ELF-1 (cell line): ENCODE measurements at regions not wholly inside any gene's neighbourhood (a gene's known extent, or its start where the extent isn't known, plus 50 kb on each side); places are given as distances from the start of the nearest gene placed in this dataset.

ENCODE experiments used
- DNase-seq: peaks from one replicate; pipeline ENCODE4 v3.0.0-alpha.2; 2016; ENCODE audit warnings: low read depth, low spot score

DNA sequence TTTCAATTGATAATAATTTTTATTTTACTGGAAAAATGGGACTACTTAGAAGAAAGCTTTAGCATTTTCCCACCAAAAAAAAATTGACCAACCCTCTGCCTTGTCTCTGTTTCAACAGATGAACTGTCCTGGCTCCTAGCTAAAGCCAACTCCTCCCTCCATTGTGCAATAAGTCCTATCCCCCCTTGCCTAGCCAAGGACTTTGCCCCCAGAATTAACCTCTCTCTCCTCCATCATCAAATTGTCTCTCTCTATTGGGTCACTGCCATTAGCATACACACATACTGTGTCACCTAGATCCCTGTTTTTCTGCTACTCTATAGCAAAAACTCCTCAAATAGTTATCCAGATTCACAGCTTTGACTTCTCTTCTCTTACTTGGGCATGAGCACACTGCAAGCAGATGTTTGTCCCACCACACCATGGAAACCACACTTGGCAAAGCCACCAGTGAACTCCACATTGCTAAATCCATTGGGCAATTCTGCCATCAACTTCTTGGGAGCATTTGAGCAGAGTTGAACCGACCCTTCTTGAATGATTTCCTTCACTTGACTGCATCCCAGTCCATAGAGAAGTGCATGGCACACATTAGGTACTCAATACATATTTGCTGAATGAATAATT lies 91.4 kb upstream of the NEBL start:
- no peak for DNase-seq

DNA sequence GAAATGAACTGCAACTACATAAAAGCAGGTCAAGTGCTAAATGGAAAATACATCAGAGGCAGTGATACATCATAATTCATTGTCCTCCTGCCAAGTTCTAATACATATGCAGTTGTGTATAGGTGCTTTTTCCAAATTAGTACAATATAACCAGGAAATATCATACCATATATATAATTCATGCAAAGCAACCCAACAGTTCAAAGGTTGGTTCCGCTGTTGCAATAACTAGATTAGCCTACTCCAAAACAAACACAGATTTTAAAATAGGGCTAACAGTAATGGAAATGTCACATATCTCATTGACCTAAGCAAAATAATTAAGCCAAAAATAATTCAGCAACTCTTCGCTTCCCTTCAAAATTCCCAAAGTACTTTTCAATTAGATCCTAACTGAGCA lies 88.9 kb upstream of the NEBL start:
- no peak for DNase-seq

DNA sequence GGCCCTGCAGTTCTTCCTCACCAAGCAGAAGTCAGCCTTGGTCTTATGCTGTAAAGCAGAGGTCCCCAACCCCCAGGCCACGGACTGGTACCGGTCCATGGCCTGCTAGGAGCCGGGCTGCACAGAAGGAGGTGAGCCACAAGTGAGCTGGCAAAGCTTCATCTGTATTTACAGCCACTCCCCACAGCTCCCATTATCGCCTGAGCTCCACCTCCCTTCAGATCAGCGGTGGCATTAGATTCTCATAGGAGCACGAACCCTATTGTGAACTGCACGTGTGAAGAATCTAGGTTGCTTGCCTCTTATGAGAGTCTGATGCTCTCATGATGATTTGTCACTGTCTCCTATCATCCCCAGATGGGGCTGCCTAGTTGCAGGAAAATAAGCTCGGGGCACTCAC lies 87.6 kb upstream of the NEBL start:
- DNase-seq: no peak

DNA sequence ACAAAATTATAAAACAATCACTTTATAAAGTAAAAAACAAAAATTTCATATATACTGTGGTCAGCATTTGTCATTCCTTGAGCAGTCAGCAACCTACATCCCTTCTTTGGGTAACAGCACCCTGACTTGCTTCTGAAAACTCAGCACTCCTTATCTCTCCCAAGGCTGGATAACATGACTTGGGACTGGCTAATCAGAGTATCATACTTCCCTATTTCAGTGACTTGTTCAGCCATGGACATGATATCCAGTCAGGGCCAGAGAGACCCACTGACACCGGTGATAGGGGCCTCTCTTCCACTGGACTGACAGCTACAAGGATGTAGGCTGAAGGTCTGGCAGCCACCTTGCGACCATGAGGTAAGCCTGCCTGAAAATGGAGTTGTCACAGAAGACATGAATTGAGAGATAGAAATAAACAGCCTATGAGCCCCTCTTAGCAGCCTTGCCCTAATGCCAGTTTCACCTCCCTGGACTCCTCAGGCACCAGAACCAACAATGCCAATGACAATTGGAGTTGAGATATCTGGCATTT lies 84.4 kb upstream of the NEBL start:
- no peak for DNase-seq

DNA sequence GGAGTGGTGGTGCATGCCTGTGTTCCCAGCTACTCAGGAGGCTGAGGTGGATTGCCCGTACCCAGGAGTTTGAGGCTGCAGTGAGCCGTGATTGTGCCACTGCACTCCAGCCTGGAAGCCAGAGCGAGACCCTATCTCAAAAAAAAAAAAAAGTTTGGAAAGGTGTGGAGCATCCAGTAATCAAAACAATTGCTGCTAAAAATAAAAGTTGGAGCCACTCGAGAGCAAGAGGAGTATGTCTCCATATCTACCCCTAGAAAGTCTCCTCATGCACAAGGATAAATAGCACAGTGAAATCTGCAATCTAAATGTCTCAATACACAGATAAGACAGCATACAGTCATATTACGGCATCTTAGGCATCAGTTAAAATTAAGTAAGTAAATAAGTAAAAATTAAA lies 81.5 kb upstream of the NEBL start:
- no peak for DNase-seq

DNA sequence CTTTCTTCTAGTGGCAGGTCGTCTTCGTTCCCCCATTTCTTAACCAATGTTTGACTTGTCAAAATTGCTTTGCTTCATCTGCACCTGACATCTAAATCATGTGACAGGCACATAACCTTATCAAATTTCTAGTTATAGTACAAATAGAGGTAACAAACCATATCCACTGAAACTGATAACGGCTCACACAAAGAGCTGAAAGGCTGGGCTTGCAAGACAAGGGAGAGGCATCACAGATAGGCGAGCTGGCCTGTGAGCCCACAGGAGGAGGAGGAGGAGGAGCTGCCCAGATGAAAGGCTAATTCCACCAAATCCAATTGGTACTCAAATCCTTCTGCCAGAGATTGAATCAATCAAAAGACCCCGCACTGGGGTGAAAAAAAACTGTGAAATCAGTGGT lies 80.2 kb upstream of the NEBL start:
- DNase-seq: no peak

DNA sequence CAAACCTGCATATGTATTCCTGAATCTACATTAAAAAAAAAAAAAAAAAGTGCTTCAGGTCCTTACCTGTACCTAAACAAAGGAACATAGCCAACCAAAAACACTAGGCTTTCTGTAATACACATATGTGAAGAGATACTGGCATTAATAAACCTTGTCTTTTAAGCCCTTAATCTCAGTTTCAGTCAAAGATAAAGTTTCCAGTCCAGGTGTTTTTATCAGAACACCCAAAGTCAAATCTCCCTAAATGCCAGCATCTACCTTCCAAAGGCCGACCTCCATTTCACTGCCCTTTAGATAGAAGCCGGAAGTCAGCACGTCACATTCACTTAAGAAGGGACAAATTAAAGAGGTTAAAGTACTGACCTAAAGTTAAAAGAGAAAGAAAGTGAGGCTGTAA lies 79.8 kb upstream of the NEBL start:
- DNase-seq: no peak

DNA sequence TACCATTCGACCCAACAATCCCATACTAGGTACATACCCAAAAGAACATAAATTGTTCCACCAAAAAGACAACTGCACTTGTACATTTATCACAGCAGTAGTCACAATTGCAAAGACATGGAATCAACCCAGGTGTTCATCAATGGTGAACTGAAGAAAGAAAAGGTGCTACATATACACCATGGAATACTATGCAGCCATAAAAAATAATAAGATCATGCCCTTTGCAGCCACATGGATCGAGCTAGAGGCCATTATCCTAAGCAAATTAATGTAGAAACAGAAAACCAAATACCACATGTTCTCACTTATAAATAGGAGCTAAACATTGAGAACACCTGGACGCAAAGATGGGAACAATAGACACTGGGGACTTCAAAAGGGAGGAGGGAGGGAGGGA lies 79.3 kb upstream of the NEBL start:
- DNase-seq: no peak

DNA sequence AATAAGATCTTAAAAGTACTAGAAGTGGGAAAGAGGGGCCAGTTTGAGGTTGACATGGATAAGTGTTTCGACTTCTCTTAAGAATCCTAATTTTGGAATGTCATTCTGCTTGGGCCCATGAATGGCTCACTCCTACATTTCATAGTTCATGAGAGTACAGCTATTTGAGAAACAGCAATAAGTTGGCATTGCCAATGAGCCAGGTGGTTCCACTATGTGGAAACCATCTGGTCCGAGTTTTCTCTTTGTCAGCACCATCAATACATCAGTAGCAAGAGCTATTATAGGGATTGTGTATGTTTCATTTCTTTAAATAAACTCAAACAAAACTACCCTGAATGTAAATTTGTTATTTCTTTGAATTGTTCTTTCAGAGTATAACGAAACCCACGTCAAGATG lies 78.1 kb upstream of the NEBL start:
- DNase-seq: no peak

DNA sequence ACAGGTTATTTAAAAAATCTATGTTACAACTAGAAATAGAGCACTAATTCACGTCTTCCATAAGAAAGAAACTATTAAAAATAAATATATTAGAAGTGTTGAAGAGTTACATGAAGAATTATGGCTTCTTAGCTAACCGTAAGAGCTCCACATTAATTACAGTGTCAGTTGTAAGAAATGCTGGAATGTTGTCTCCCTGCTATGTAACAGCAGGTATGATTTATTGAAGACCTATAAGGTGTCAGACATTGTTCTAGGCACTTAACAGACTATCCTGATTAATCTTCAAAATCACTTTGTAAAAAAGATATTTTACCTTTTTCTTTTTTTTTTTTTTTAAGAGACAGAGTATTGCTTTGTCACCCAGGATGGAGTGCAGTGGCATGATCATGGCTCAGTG lies 75.8 kb upstream of the NEBL start:
- DNase-seq: no peak

DNA sequence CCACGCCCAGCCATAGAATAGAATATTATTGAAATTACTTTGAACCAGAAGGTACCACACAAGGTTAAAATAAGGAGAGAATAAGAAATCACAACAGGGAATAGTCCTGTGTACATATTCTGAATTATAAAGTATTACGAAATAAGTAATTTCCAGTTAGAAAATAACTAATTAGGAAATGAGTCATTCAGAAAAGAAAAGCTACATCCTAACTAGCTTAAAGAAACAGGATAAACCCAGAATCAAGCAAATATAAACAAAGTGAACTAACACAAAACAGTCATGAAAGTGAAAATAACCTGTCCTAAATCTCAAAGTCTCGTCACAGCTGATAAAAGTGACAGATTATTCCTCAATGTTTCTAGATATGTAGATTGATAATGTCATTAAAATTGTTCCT lies 74.8 kb upstream of the NEBL start:
- DNase-seq: no peak

DNA sequence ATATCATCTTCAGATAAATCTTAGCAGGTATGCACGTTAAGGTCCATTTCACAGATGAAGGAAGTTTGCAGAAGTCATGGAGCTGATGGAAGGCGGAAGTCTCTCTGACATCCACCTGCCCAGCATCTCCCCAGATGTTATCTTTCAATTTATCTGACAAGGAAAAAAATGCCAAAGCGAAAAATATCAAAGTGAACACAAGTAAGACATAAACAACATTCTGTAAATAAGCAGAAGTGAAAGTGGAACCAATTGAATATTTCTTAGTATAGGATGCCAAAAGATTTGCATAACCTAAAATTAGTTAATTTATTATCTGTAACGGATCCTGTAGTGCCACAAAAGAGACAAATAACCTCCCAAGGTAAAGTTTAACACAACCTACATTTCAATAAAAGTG lies 73.6 kb upstream of the NEBL start:
- DNase-seq: no peak

DNA sequence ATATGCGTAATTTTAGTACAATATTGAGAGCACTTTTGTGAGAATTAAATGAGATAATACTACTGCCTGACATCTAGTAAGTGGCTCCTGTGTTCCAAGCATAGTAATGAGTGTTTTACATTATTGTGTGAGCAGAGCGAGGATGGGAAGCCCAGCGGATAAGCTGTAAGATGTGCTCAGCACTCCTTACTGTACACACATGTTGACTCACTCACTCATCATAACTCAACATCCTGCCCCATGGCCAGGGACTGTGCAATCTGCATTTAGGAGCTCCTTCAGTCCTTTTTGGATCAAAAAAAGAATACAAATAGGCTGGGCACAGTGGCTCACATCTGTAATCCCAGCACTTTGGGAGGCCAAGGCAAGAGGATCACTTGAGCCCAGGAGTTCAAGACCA lies 72.9 kb upstream of the NEBL start:
- no peak for DNase-seq

DNA sequence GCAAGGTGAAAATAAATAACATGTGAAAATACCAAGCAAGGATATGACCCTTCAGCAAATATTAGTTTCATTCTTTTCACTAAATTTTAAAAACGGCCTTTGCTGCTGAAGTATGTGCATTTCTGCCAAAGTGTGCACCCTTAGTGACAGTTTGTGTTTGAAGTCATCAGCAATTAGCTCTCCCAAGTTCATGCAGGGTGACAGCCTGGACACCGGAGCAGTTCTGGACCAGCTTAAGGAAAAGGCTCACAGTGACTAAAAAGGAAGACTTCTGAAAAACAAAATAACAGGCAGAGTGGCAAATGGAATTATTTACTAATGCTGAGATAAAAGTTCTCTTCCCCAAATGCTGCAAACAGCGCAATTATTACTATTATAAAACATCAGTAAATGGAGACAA lies 69.3 kb upstream of the NEBL start:
- no peak for DNase-seq

DNA sequence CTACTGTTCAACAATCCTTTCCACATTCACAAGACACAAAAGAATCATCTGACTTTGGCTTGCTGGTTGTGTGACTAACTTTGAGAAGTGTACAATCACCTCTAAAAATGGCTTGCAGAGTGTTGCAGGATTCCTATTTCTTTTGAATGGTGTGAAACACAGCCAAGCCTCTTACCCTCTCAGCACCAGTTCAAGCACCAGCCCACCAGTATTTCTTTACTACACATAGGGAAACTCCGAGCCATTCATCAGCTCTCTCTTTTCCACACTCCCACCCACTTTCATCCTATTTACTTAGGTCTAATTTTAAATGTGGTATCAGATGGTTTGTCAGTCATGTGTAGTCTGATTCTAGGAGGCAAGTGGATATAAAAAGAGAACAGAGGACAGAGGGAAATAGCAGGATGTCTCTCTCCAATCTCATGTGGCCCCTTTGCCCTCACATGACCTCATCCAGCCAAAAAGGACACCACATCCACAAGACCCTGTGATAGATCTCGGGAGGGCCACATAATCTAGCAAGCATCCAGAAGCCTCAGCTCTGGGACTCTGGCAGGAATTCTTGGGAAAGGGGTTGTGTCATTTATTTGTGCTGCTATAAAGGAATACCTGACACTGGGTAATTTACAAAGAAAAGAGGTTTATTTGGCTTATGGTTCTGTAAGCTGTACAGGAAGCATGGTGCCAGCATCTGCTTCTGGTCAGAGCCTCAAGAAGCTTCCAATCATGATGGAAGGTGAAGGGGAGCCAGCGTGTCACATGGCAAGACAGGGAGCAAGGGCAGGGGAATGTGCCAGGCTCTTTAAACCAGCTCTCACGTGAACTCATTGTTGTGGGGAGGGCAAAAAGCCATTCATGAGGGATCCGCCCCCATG lies 66.8 kb upstream of the NEBL start:
- DNase-seq: no peak

DNA sequence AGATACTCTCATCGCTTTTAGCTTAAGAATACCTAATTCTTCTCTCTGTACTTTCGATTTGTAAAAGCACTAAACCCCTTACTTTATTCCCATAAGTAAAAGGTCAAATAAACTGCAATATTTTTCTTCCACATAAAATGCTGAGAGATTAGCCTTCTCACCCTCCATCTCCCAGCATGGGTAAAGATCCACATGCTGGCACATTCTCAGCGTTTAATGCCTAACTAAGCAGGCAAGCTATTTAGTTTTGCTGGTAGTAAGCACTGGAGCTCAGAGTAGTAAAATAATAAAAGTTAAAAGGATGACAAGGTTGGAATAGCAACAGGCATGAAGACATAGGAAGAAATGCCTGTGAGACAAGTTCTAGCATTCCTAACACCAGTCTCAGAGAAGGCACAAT lies 65.9 kb upstream of the NEBL start:
- DNase-seq: no peak

DNA sequence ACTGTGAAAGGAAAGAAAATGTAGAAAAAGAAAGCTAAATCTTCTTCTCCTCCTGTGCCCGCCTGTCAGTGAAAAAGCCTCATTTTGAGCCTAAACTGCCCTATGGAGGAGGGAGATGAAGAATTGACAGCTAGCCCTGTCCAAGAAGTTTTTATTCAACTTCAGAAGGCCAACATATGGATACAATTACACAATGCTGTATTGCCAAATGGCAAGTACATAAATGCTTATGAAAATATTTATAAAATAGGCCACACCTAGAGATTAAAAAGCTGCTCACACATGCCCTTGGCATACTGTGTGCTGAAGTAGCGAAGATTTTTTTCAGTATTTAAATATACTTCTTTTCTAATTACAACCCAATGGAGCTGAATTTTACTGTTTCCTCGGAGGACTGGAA lies 65.1 kb upstream of the NEBL start:
- no peak for DNase-seq

DNA sequence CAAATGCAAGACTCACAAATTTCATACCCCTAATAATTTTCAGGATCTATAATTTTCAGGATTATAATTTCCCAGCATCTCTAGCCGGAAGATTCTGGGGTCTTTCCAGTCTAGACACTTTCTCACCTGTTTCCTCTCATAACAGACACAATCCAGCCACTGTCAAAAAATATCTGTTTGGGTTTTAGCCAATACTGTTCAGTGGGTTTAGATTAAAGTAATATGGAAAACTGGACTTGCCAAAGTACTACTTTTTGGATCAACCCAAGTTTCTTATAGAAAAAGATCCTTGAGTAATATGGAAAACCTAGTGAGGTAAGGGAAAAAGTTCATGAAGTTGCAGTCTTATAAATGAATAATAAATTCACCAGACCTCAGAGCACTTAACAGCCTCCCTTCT lies 62.1 kb upstream of the NEBL start:
- no peak for DNase-seq

DNA sequence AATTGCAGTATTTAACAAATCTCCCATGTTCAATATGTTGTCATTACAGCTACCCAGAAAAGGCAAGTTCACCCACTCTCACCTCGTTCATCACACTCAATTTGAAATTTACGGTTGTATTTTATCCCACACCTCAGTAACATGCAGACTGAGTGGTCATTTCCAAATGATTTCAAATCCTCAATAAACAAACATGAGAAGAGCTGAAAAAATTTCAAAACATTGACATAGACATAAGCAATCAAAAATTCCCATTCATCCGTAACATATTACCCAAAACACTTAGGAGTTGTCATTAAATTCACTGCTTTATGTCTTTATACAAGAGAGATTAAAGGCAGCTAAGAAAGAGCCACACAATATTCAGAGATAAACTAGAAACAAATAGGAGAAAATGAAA lies 61.7 kb upstream of the NEBL start:
- DNase-seq: no peak

DNA sequence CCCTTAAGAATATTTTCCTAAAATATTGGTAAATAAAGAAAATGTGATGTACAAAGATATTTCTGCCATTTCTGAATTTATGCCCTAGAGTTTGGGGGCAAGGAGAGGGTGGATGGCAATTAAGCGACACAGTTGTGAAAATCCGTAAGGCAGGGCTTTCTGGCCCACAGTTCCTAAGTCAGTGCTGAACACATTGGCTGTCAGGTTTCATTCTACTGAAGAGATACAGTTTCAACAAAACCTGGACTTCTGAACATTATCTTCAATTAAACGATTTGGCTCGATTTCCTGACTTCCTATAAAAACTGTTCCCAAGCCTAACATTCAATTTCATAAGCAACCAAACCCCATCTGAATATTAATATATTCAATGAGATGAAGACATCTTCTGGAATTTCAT lies 61.1 kb upstream of the NEBL start:
- DNase-seq: no peak

DNA sequence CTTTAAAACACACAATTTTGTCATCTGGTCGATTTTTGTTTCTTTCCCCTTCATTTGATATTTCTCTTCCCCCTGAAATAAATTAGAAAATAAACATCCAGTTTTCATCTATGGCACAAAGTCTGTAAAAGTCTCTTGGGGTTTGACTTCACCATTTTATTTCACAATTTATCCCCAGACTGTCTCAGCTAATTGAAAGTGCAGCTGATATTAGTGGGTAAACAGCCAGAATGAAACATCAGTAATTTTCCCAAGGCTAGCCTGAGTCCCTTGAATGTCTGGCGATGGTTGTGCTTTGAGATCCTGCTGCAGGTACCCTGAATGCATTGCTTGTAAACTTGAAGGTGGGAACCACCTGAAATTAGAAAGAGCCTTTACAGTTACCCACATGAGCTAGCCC lies 60.6 kb upstream of the NEBL start:
- no peak for DNase-seq

DNA sequence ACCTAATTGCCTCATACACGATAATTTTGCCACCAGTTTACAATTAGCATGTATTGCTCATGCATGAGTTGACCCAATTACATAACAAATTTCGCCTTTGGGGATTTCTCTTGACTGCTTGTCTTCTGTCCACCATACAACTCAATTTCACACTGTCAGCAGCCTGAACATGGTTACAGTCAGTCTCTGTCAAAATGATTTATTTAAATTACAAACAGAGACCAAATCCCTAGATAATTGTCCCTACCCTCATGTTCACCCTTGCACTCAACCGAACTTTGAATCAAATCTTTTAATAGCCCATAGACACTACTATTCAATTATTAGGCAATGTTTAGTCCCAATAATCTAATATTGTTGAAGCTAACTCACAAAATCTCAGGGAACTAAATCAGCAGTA lies 59.7 kb upstream of the NEBL start:
- DNase-seq: no peak

DNA sequence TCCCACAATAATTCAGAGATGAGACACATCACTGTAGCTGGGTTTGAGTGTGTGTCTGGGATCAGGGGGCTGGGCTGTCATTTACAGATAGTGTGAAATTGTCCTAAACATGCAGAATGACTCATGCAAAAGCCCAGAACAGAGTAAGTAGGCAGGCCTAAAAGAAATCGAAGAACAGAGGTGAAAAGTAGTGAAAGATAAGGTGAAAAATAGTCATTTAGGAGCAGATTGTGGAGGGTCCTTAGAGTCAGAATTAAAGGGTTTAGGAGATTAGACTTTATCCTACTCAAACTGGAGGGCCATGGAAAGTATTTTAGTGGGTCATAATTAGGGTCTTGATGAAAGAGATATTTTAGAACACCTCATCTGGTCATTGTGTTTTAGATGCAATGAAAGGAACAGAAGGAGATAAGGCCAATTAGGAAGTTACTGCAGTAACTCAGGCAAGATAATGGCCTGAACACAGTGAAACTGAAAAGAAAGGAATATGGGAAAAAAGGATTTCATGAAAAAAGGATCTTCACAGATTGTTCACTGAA lies 58.3 kb upstream of the NEBL start:
- DNase-seq: peak; percentile 21
